HCT116 (cell line): ENCODE measurements at regions not wholly inside any gene's neighbourhood (a gene's known extent, or its start where the extent isn't known, plus 50 kb on each side); places are given as distances from the start of the nearest gene placed in this dataset.

ENCODE experiments used
- ATAC-seq: fragments of 200-7000 bp; cut with Tn5 transposase; 2 replicates; pipeline ENCODE4 v1.9.1; 2020; ENCODE audit warnings: mild to moderate bottlenecking, moderate library complexity
- BruUV-seq: library from RNA; stranded (reverse); fragments of 400-500 nt; replicated peaks from 2 replicates; lab custom pipeline; 2021; lab: Mats Ljungman, UMichigan
- CTCF ChIA-PET: fragments of 300-600 bp; sonication (Branson Sonifier 250); formaldehyde crosslinking; loops from one replicate; lab custom pipeline; 2021; ENCODE audit warnings: antibody characterized with exemption; lab: Charles Lee
- POLR2A ChIA-PET: fragments of 300-600, 350-600 bp; sonication (Branson Sonifier 250); formaldehyde crosslinking; loops from one replicate; lab custom pipeline; 2021; ENCODE audit warnings: antibody characterized with exemption; lab: Charles Lee
- RAD21 ChIA-PET, 2 experiments: fragments of 300-600 bp; sonication (Branson Sonifier 250); formaldehyde crosslinking; loops; one replicate each; lab custom pipeline; 2023; ENCODE audit warnings: low total read pairs in 2 of 2; ENCODE audit not compliant: uncharacterized antibody in 2 of 2, unreplicated experiment in 2 of 2, low non-redundant PET in 1 of 2; lab: Charles Lee
- DNase-seq: peaks from one replicate; pipeline ENCODE4 v3.0.0-alpha.2; 2010; ENCODE audit warnings: low read depth, low spot score
- H2AFZ ChIP-seq: fragments of 200-600 bp; shearing (Covaris generic), sonication (generic); 2 replicates; pipeline ENCODE4 v1.6.1; 2017; ENCODE audit warnings: low read depth, mixed run types, mixed read lengths, antibody characterized with exemption, low read length; ENCODE audit not compliant: poor library complexity, severe bottlenecking
- H3K27ac ChIP-seq: 2 replicates; pipeline ENCODE4 v1.5.1; 2012; ENCODE audit warnings: low read depth, low read length
- H3K27me3 ChIP-seq: fragments of 200-600 bp; sonication (generic); 2 replicates; pipeline ENCODE4 v1.6.1; 2016; ENCODE audit warnings: mixed run types, low read length, mixed read lengths; ENCODE audit not compliant: insufficient read depth
- H3K36me3 ChIP-seq, 2 experiments: fragments of 200-500 bp in 1 of 2; fragments of 200-600 bp in 1 of 2; sonication (Bioruptor generic) in 1 of 2; sonication (generic) in 1 of 2; 2 replicates each; pipeline versions ENCODE4 v1.5.1 to v1.6.1; 2014 to 2016; ENCODE audit warnings: low read length in 2 of 2, inconsistent platforms in 1 of 2, mixed read lengths in 1 of 2, mixed run types in 1 of 2; ENCODE audit not compliant: insufficient read depth in 2 of 2, control insufficient read depth in 1 of 2
- H3K4me1 ChIP-seq, 2 experiments: fragments of 200-600 bp in 1 of 2; sonication (generic) in 1 of 2; 2 replicates each; pipeline versions ENCODE4 v1.5.1 to v1.6.1; 2012 to 2017; ENCODE audit warnings: low read length in 2 of 2, inconsistent platforms in 1 of 2, mild to moderate bottlenecking in 1 of 2, mixed read lengths in 1 of 2, mixed run types in 1 of 2, moderate library complexity in 1 of 2; ENCODE audit not compliant: insufficient read depth in 2 of 2, control insufficient read depth in 1 of 2
- H3K4me2 ChIP-seq: fragments of 200-600 bp; sonication (generic); 2 replicates; pipeline ENCODE4 v1.6.1; 2017; ENCODE audit warnings: mixed run types, low read length, mixed read lengths
- H3K4me3 ChIP-seq, 2 experiments: fragments of 200-600 bp in 1 of 2; sonication (generic) in 1 of 2; replicated peaks in 1 of 2; 2 replicates each; pipeline ENCODE4 v1.5.1; 2011 to 2016; ENCODE audit warnings: low read length in 2 of 2, control low read depth in 1 of 2, low read depth in 1 of 2, mild to moderate bottlenecking in 1 of 2, mixed read lengths in 1 of 2, mixed run types in 1 of 2
- H3K79me2 ChIP-seq: fragments of 200-600 bp; sonication (generic); 2 replicates; pipeline ENCODE4 v1.6.1; 2017; ENCODE audit warnings: mild to moderate bottlenecking, mixed run types, low read length, moderate library complexity, mixed read lengths; ENCODE audit not compliant: insufficient read depth
- H3K9ac ChIP-seq: fragments of 200-600 bp; sonication (generic); 2 replicates; pipeline ENCODE4 v1.6.1; 2016; ENCODE audit warnings: low read length, mixed read lengths
- H3K9me2 ChIP-seq: fragments of 200-600 bp; sonication (generic), shearing (Covaris generic); 2 replicates; pipeline ENCODE4 v1.6.1; 2017; ENCODE audit warnings: mixed run types, mild to moderate bottlenecking, moderate library complexity; ENCODE audit not compliant: insufficient read depth
- H3K9me3 ChIP-seq, 2 experiments: fragments of 200-500 bp in 1 of 2; fragments of 200-600 bp in 1 of 2; sonication (Bioruptor generic) in 1 of 2; sonication (generic) in 1 of 2; 2 replicates each; pipeline ENCODE4 v1.6.1; 2014 to 2017; ENCODE audit warnings: low read length in 2 of 2, mixed read lengths in 2 of 2, inconsistent platforms in 1 of 2, low read depth in 1 of 2, mild to moderate bottlenecking in 1 of 2, mixed run types in 1 of 2, moderate library complexity in 1 of 2; ENCODE audit not compliant: control insufficient read depth in 1 of 2, insufficient read depth in 1 of 2
- H4K20me1 ChIP-seq: fragments of 200-600 bp; sonication (generic), shearing (Covaris generic); 2 replicates; pipeline ENCODE4 v1.6.1; 2017; ENCODE audit warnings: mixed run types, mild to moderate bottlenecking, moderate library complexity; ENCODE audit not compliant: insufficient read depth
- EGR1 ChIP-seq: IDR thresholded peaks from 2 replicates; pipeline ENCODE4 v1.6.1; 2012; ENCODE audit warnings: low read depth
- EZH2 ChIP-seq: fragments of 200-600 bp; sonication (generic); IDR thresholded peaks from 2 replicates; pipeline ENCODE4 v1.6.1; 2017; ENCODE audit warnings: antibody characterized with exemption, mixed run types
- FOSL1 ChIP-seq: IDR thresholded peaks from 2 replicates; pipeline ENCODE4 v1.6.1; 2012; ENCODE audit warnings: low read depth
- MAX ChIP-seq: IDR thresholded peaks from 2 replicates; pipeline ENCODE4 v1.6.1; 2012
- POLR2A ChIP-seq: IDR thresholded peaks from 2 replicates; pipeline ENCODE4 v1.7.0; 2011; ENCODE audit warnings: borderline replicate concordance; ENCODE audit not compliant: insufficient read depth, insufficient read length; ENCODE audit errors: extremely low read depth
- POLR2AphosphoS5 ChIP-seq: IDR thresholded peaks from 2 replicates; pipeline ENCODE4 v1.6.1; 2011; ENCODE audit warnings: mild to moderate bottlenecking, low read depth, low read length, moderate library complexity
- RAD21 ChIP-seq: IDR thresholded peaks from 2 replicates; pipeline ENCODE4 v1.6.1; 2012; ENCODE audit warnings: low read depth, mild to moderate bottlenecking
- SIN3A ChIP-seq: IDR thresholded peaks from 2 replicates; pipeline ENCODE4 v1.6.1; 2012; ENCODE audit warnings: low read depth
- TCF7L2 ChIP-seq: IDR thresholded peaks from 2 replicates; pipeline ENCODE4 v1.7.0; 2011; ENCODE audit warnings: borderline replicate concordance, inconsistent platforms; ENCODE audit not compliant: insufficient read depth, insufficient read length; ENCODE audit errors: extremely low read depth
- ZFX ChIP-seq: fragments of 450-650 bp; IDR thresholded peaks from 2 replicates; pipeline ENCODE4 v1.6.1; 2017
- ZNF274 ChIP-seq: fragments of 200-500 bp; sonication (Bioruptor generic); IDR thresholded peaks from 2 replicates; pipeline ENCODE4 v1.6.1; 2014; ENCODE audit warnings: mild to moderate bottlenecking, low read depth, low read length, inconsistent platforms
- intact Hi-C: fragments of 100-400 bp; cut with micrococcal nuclease; formaldehyde crosslinking; loops from 2 replicates; pipeline ENCODE4 v1.10.0; 2022
- TF ChIP-seq, protein P1 (sequence below): IDR thresholded peaks from 2 replicates; pipeline ENCODE4 v1.6.1; 2012

DNA sequence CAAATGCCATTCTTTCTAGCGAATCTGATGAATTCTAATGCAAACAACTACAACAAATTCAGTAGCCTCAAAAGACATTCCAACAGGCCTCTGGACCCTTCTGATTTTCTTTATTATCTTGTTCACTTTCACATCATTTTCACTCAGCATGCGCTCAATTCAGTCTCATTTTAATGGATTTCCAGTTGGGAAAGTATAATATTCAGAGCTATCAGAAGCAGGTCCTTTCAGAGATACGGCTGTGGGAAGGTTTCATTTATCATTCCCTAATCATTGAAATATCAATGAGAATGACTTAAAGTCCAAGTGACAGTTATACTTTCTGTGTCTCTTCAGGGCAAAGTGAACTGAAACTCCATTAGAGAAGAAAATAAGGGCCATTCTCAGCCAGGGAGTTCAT, 1083.7 kb upstream of the FLRT2 start:
- no peaks in the 10 kb centered on the region for H3K36me3 ChIP-seq
- H3K79me2 ChIP-seq: no peaks in the 10 kb centered on the region
- no peak for DNase-seq
- ChIA-PET CTCF (no interaction called here), POLR2A (no interaction called here), RAD21 (no interaction called here)
- no peaks in the 10 kb centered on the region for H4K20me1 ChIP-seq
- ATAC-seq: no peak
- no peak overlapping the region for H3K27ac ChIP-seq
- no peak overlapping the region for H2AFZ ChIP-seq
- peaks cover 5 to 16% of the 10 kb centered on the region in 2 experiments for H3K9me3 ChIP-seq
- no peak overlapping the region for H3K9ac ChIP-seq
- H3K4me3 ChIP-seq: no peak overlapping the region
- intact Hi-C loops: no loop called here
- no peak overlapping the region for H3K4me2 ChIP-seq
- H3K27me3 ChIP-seq: no peaks in the 10 kb centered on the region
- H3K9me2 ChIP-seq: no peaks in the 10 kb centered on the region
- TF ChIP-seq ZFX (no peak), TCF7L2 (no peak)
- TF ChIP-seq, protein P1, sequence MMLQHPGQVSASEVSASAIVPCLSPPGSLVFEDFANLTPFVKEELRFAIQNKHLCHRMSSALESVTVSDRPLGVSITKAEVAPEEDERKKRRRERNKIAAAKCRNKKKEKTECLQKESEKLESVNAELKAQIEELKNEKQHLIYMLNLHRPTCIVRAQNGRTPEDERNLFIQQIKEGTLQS: no peak
- H3K4me1 ChIP-seq: no peaks in the 10 kb centered on the region
- BruUV-seq: no TSS peak

- H3K4me1 ChIP-seq: no peaks in the 10 kb centered on the region
- H3K9ac ChIP-seq: no peak overlapping the region
- TF ChIP-seq MAX: no peak
- no peak for TF ChIP-seq POLR2A
- TF ChIP-seq EGR1: no peak
- no peak for TF ChIP-seq EZH2
- no peak for TF ChIP-seq ZNF274
- TF ChIP-seq RAD21: no peak
- TF ChIP-seq POLR2AphosphoS5: no peak
- TF ChIP-seq SIN3A: no peak
- TF ChIP-seq FOSL1: no peak
- RAD21 ChIA-PET: no interaction called here
- no peaks in the 10 kb centered on the region for H4K20me1 ChIP-seq
- no peak for DNase-seq
- intact Hi-C loops: no loop called here
- H3K36me3 ChIP-seq: no peaks in the 10 kb centered on the region
- H3K27me3 ChIP-seq: no peaks in the 10 kb centered on the region
- H3K9me3 ChIP-seq: peaks cover 8 to 30% of the 10 kb centered on the region in 2 experiments; a peak in 2 of 4 replicates
- CTCF ChIA-PET: no interaction called here
- no TSS peak for BruUV-seq
- no peaks in the 10 kb centered on the region for H3K79me2 ChIP-seq
- no peak overlapping the region for H3K4me2 ChIP-seq
- POLR2A ChIA-PET: no interaction called here
- H3K27ac ChIP-seq: no peak overlapping the region
- H3K9me2 ChIP-seq: no peaks in the 10 kb centered on the region
- ATAC-seq: no peak
- H3K4me3 ChIP-seq: no peak overlapping the region
- no peak overlapping the region for H2AFZ ChIP-seq
Observed at GRCh38 chr14:84453307-84453950, 1076.5 kb upstream of the FLRT2 start.
